IMR-90 (cell line): ENCODE measurements at regions not wholly inside any gene's neighbourhood (a gene's known extent, or its start where the extent isn't known, plus 50 kb on each side); places are given as distances from the start of the nearest gene placed in this dataset.

Experiments
- ATAC-seq: fragments of 200-7000 bp; cut with Tn5 transposase; 2 replicates; pipeline ENCODE4 v1.9.1; 2020; ENCODE audit warnings: low read depth, mild to moderate bottlenecking, moderate library complexity
- BruUV-seq: library from RNA; stranded (reverse); fragments of 400-500 nt; replicated peaks from 2 replicates; lab custom pipeline; 2021; lab: Mats Ljungman, UMichigan
- CTCF ChIA-PET: fragments of 300-600 bp; formaldehyde crosslinking; extraction: SDS; loops from one replicate; lab custom pipeline; 2021; ENCODE audit warnings: antibody characterized with exemption; lab: Yijun Ruan, JAX
- POLR2A ChIA-PET: fragments of 300-600 bp; sonication (Branson Sonifier 250); formaldehyde crosslinking; loops from one replicate; lab custom pipeline; 2022; ENCODE audit warnings: antibody characterized with exemption; ENCODE audit not compliant: unreplicated experiment; lab: Charles Lee
- DNase-seq: peaks from one replicate; pipeline ENCODE4 v3.0.0; 2013
- H2AFZ ChIP-seq: replicated peaks from 2 replicates; pipeline ENCODE3; 2013; ENCODE audit warnings: low read length, mild to moderate bottlenecking; ENCODE audit not compliant: poor library complexity
- H2AK5ac ChIP-seq: 2 replicates; pipeline ENCODE4 v1.6.1; 2013; ENCODE audit warnings: low read depth, low read length, inconsistent platforms
- H2AK9ac ChIP-seq: replicated peaks from 2 replicates; pipeline ENCODE3; 2013; ENCODE audit warnings: mild to moderate bottlenecking, low read depth, low read length, moderate library complexity; ENCODE audit not compliant: poor library complexity
- H2BK120ac ChIP-seq: 2 replicates; pipeline ENCODE4 v1.6.1; 2013; ENCODE audit warnings: low read depth, low read length, inconsistent platforms
- H2BK15ac ChIP-seq: 3 replicates; pipeline ENCODE4 v1.6.1; 2013; ENCODE audit warnings: low read depth, low read length, inconsistent platforms
- H2BK20ac ChIP-seq: 2 replicates; pipeline ENCODE4 v1.6.1; 2013; ENCODE audit warnings: low read depth, mild to moderate bottlenecking, inconsistent platforms, low read length, moderate library complexity
- H2BK5ac ChIP-seq: 2 replicates; pipeline ENCODE4 v1.6.1; 2013; ENCODE audit warnings: mild to moderate bottlenecking, low read depth, low read length, inconsistent platforms; ENCODE audit not compliant: poor library complexity, severe bottlenecking
- H3K14ac ChIP-seq: replicated peaks from 2 replicates; pipeline ENCODE4 v1.6.1; 2013; ENCODE audit warnings: low read depth, low read length, inconsistent platforms
- H3K18ac ChIP-seq: 2 replicates; pipeline ENCODE4 v1.6.1; 2013; ENCODE audit warnings: low read depth, low read length, control low read depth
- H3K23ac ChIP-seq: 2 replicates; pipeline ENCODE4 v1.6.1; 2013; ENCODE audit warnings: low read depth, low read length, inconsistent platforms
- H3K27ac ChIP-seq: 2 replicates; pipeline ENCODE4 v1.5.1; 2013; ENCODE audit warnings: mild to moderate bottlenecking, control low read depth, low read length; ENCODE audit not compliant: insufficient read depth
- H3K27me3 ChIP-seq: 2 replicates; pipeline ENCODE4 v1.6.1; 2013; ENCODE audit warnings: low read length; ENCODE audit not compliant: control insufficient read depth, insufficient read depth
- H3K36me3 ChIP-seq: 2 replicates; pipeline ENCODE4 v1.6.1; 2013; ENCODE audit warnings: low read length, mixed read lengths; ENCODE audit not compliant: control insufficient read depth, insufficient read depth
- H3K4ac ChIP-seq: 2 replicates; pipeline ENCODE4 v1.6.1; 2013; ENCODE audit warnings: low read depth, low read length, inconsistent platforms
- H3K4me1 ChIP-seq: 2 replicates; pipeline ENCODE4 v1.6.1; 2013; ENCODE audit warnings: low read length, mixed read lengths; ENCODE audit not compliant: control insufficient read depth, insufficient read depth
- H3K4me2 ChIP-seq: 2 replicates; pipeline ENCODE4 v1.6.1; 2013; ENCODE audit warnings: low read depth, mild to moderate bottlenecking, control low read depth, low read length, moderate library complexity
- H3K4me3 ChIP-seq: 2 replicates; pipeline ENCODE4 v1.5.1; 2013; ENCODE audit warnings: low read depth, mild to moderate bottlenecking, control low read depth, low read length, moderate library complexity; ENCODE audit not compliant: insufficient read depth
- H3K56ac ChIP-seq: 2 replicates; pipeline ENCODE4 v1.6.1; 2013; ENCODE audit warnings: low read length, inconsistent platforms; ENCODE audit not compliant: insufficient read depth; ENCODE audit errors: extremely low read depth
- H3K79me1 ChIP-seq, 2 experiments: 2 replicates each; pipeline ENCODE4 v1.6.1; 2013; ENCODE audit warnings: low read length in 2 of 2, inconsistent platforms in 1 of 2, low read depth in 1 of 2
- H3K9ac ChIP-seq: 2 replicates; pipeline ENCODE4 v1.6.1; 2013; ENCODE audit warnings: low read depth, low read length, control low read depth
- H3K9me1 ChIP-seq: 2 replicates; pipeline ENCODE4 v1.6.1; 2013; ENCODE audit warnings: low read length, inconsistent platforms; ENCODE audit not compliant: insufficient read depth
- H3K9me3 ChIP-seq: 2 replicates; pipeline ENCODE4 v1.6.1; 2013; ENCODE audit warnings: low read length; ENCODE audit not compliant: control insufficient read depth, insufficient read depth
- H4K20me1 ChIP-seq: 2 replicates; pipeline ENCODE4 v1.6.1; 2013; ENCODE audit warnings: low read length, inconsistent platforms; ENCODE audit not compliant: insufficient read depth
- H4K5ac ChIP-seq: 2 replicates; pipeline ENCODE4 v1.6.1; 2013; ENCODE audit warnings: mild to moderate bottlenecking, low read depth, low read length, control low read depth
- H4K8ac ChIP-seq, 2 experiments: 2 replicates each; pipeline ENCODE4 v1.6.1; 2013; ENCODE audit warnings: low read depth in 2 of 2, low read length in 2 of 2, control low read depth in 1 of 2, inconsistent platforms in 1 of 2
- H4K91ac ChIP-seq: 2 replicates; pipeline ENCODE4 v1.6.1; 2013; ENCODE audit warnings: low read depth, low read length, inconsistent platforms; ENCODE audit not compliant: insufficient read depth
- SMC3 ChIP-seq: fragments of 150-350 bp; IDR thresholded peaks from 2 replicates; pipeline ENCODE4 v1.6.1; 2016; ENCODE audit warnings: low read depth, mild to moderate bottlenecking, antibody characterized with exemption, low read length, moderate library complexity
- WGBS, 2 experiments: methylation state at CpG; one replicate each; pipeline versions ENCODE4 v1.1.5 to v1.1.7; 2013; ENCODE audit warnings: missing lambda C conversion rate in 2 of 2; ENCODE audit not compliant: insufficient read length in 1 of 2; ENCODE audit errors: extremely low coverage in 2 of 2; 5-methylcytosine and 5-hydroxymethylcytosine counted together
- dilution Hi-C: fragments of 300-500 bp; cut with HindIII; formaldehyde crosslinking; loops from one replicate; pipeline ENCODE4 v1.14.3; 2018; ENCODE audit warnings: low sequenced_read_pairs; ENCODE audit not compliant: unreplicated experiment
- in situ Hi-C: fragments of 300-500 bp; cut with MboI; formaldehyde crosslinking; loops from 3 replicates; pipeline ENCODE4 v1.14.3; 2019; ENCODE audit warnings: low sequenced_read_pairs, inconsistent platforms, mixed read lengths
- intact Hi-C: fragments of 100-400 bp; cut with micrococcal nuclease; formaldehyde crosslinking; loops from 2 replicates; pipeline ENCODE4 v1.10.0; 2022

DNA sequence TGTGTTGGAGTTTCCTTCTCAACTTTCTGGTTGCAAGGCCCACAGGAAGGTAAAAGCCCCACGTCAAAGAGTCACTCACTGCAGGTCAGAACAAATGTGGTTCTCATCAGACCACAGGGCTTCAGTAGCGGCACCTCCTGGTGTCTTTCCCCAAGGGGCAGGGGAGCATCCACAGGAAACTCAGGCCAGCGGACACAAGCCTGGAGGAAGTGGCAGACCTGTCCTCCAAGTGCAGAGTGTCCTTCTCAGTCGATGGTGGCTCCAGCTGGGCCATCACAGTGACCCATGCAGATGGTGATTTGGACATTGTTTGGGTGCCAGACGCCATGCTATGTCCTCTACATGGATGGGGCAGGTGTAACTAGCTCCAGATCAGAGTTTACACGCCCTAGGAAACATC lies 84.9 kb downstream of the ACKR3 start:
- Histone ChIP-seq H2BK120ac (no peak overlapping the region), H2BK5ac (no peak overlapping the region), H3K9me3 (peaks cover 2% of the 10 kb centered on the region; the same call in 1 of the 2 replicates), H2AK5ac (no peak overlapping the region), H2BK20ac (no peak overlapping the region), H2AK9ac (no peak overlapping the region), H4K5ac (no peak overlapping the region), H4K20me1 (no peaks in the 10 kb centered on the region), H3K23ac (no peak overlapping the region), H2AFZ (no peak overlapping the region), H3K79me1 (no peaks in the 10 kb centered on the region), H4K8ac (no peak overlapping the region), H3K14ac (no peak overlapping the region), H3K4me3 (no peak overlapping the region), H3K36me3 (no peaks in the 10 kb centered on the region), H3K4ac (no peak overlapping the region), H3K4me1 (no peaks in the 10 kb centered on the region), H3K18ac (no peak overlapping the region), H3K4me2 (no peak overlapping the region), H3K27ac (no peak overlapping the region), H3K9me1 (no peaks in the 10 kb centered on the region), H3K56ac (no peak overlapping the region), H3K27me3 (peaks cover 5% of the 10 kb centered on the region), H4K91ac (no peak overlapping the region), H2BK15ac (no peak overlapping the region), H3K9ac (no peak overlapping the region)
- ATAC-seq: no peak
- ChIA-PET POLR2A (no interaction called here), CTCF (interaction anchor here (0.9 kb wide), 1 partner anchor 10 kb away, joined by 3 read pairs; no protein-coding TSS in a partner anchor)
- dilution Hi-C loops: no loop called here
- in situ Hi-C loops: no loop called here
- 25% methylated on average over 1 of the region's 6 CpGs; no CpG with 5 or more reads in 1 of the 2 experiments for WGBS, 2 experiments
- no peak for TF ChIP-seq SMC3
- no TSS peak for BruUV-seq
- no peak for DNase-seq
- intact Hi-C loops: no loop called here
